Body of pancreas (tissue), 4 donors: ENCODE measurements at regions not wholly inside any gene's neighbourhood (a gene's known extent, or its start where the extent isn't known, plus 50 kb on each side); places are given as distances from the start of the nearest gene placed in this dataset.

Experiments used
- ATAC-seq: fragments of 150-250 bp; one replicate; pipeline ENCODE4 v1.9.1; 2016
- DNase-seq, 4 donors: peaks; one replicate each; pipeline ENCODE4 v3.0.0-alpha.2; 2019
- H3K27ac ChIP-seq, 4 donors: fragments of 200-600 bp; sonication (generic); 1 replicate in 3 of 4; 2 replicates in 1 of 4; pipeline versions ENCODE4 v1.5.1 to v1.6.1; 2016 to 2019; ENCODE audit warnings: mild to moderate bottlenecking in 1 of 4, mixed read lengths in 1 of 4, moderate library complexity in 1 of 4
- H3K27me3 ChIP-seq, 2 donors: fragments of 200-600 bp; sonication (generic); one replicate each; pipeline ENCODE4 v1.6.0; 2016; ENCODE audit warnings: mild to moderate bottlenecking in 1 of 2
- H3K36me3 ChIP-seq, 2 donors: fragments of 200-600 bp; sonication (generic); replicated peaks in 1 of 2; 2 replicates each; pipeline ENCODE4 v1.5.1; 2016; ENCODE audit warnings: low read depth in 2 of 2; ENCODE audit not compliant: insufficient read depth in 1 of 2
- H3K4me1 ChIP-seq: fragments of 200-600 bp; sonication (generic); one replicate; pipeline ENCODE4 v1.6.0; 2016
- H3K4me3 ChIP-seq, 2 donors: fragments of 200-600 bp; sonication (generic); 1 replicate in 1 of 2; 2 replicates in 1 of 2; pipeline ENCODE4 v1.5.1; 2016 to 2019
- H3K9me3 ChIP-seq, 3 donors: fragments of 200-600 bp; sonication (generic); 1 replicate in 2 of 3; 2 replicates in 1 of 3; pipeline ENCODE4 v1.5.1; 2016
- CTCF ChIP-seq, 7 experiments: fragments of 450-650 bp in 4 of 7; fragments of 200-600 bp in 3 of 7; sonication (generic) in 3 of 7; IDR thresholded peaks; one replicate each; pipeline ENCODE4 v1.5.1; 2016 to 2019; ENCODE audit warnings: antibody characterized with exemption in 7 of 7
- POLR2A ChIP-seq, 3 donors: fragments of 450-650 bp; IDR thresholded peaks; one replicate each; pipeline ENCODE4 v1.6.1; 2016; ENCODE audit warnings: antibody characterized with exemption in 3 of 3, mild to moderate bottlenecking in 2 of 3
- WGBS, 2 donors: methylation state at CpG; one replicate each; pipeline ENCODE4 v1.1.5; 2017; 5-methylcytosine and 5-hydroxymethylcytosine counted together
- intact Hi-C: fragments of 100-400 bp; cut with DNase I; formaldehyde crosslinking; loops from one replicate; pipeline ENCODE4 v1.15.1; 2023

DNA sequence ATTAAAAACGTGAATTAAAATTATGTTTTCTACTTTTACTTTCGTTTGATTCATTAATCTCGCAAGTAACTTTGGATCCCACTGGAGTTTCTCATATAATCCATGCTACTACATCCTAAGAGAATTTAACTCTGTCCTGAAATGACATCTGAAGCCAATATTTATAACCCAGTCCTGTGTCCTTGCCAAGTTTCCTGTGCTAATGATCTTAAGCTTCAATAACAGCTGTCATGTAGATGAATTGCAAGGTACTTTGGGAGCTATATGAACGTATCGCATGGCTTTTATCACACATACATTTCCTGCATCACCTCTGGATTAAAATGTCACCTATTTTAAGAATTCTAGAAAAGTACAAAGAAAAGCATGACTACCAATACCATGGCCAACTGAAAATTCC, 833.8 kb upstream of the CITED2 start:
- no peaks in the 10 kb centered on the region for H3K27me3 ChIP-seq
- no peaks in the 10 kb centered on the region for H3K4me1 ChIP-seq
- no peak for ATAC-seq
- no peak overlapping the region for H3K4me3 ChIP-seq
- no peaks in the 10 kb centered on the region for H3K36me3 ChIP-seq
- no peaks in the 10 kb centered on the region for H3K9me3 ChIP-seq
- H3K27ac ChIP-seq = no peak overlapping the region
- intact Hi-C loops = no loop called here
- no peak for DNase-seq
- 44 to 61% methylated on average over 5 of the region's 5 CpGs for WGBS, 2 donors
- no peak for TF ChIP-seq CTCF (IDR thresholded peaks at IDR 0.05)
- TF ChIP-seq POLR2A (IDR thresholded peaks at IDR 0.05) = no peak

DNA sequence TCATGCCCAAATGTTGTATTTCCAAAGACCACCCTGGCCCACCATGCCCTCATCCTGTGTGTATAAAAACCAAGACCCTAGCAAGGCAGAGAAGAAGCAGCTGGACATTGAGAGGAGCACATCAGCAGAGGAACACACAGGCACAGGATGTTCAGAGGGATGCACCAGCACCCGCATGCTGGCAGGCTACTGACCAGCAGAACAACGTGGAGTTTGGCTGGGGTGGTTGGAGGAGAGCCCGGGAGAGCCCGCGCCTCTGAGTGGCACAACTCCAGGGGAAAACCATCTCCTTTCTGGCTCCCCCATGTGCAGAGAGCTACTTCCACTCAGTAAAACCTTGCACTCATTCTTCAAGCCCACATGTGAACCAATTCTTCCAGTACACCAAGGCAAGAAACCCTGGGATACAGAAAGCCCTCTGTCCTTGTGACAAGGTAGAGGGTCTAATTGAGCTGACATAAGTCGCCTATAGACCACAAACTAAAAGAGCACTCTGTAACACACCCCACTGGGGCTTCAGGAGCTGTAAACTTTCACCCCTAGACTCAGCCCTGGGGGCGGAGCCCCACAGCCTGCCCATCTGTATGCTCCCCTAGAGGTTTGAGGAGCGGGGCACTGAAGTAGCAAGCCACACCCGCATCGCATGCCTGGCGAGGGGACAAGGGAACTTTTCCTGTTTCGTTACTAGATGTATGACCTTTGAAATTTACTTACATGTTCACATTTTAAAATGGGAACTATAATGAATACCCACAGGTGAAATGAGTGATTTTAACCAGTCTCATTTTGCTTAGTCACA, 831.5 kb upstream of the CITED2 start:
- DNase-seq (no peak), ATAC-seq (no peak)
- Histone ChIP-seq H3K9me3 (no peaks in the 10 kb centered on the region), H3K27me3 (no peaks in the 10 kb centered on the region), H3K36me3 (no peaks in the 10 kb centered on the region), H3K4me3 (no peak overlapping the region), H3K27ac (no peak overlapping the region), H3K4me1 (no peaks in the 10 kb centered on the region)
- intact Hi-C loops = no loop called here
- 79 to 86% methylated on average over 11 to 12 of the region's 12 CpGs for WGBS, 2 donors
- TF ChIP-seq CTCF (IDR thresholded peaks at IDR 0.05) (no peak), POLR2A (IDR thresholded peaks at IDR 0.05) (no peak)

DNA sequence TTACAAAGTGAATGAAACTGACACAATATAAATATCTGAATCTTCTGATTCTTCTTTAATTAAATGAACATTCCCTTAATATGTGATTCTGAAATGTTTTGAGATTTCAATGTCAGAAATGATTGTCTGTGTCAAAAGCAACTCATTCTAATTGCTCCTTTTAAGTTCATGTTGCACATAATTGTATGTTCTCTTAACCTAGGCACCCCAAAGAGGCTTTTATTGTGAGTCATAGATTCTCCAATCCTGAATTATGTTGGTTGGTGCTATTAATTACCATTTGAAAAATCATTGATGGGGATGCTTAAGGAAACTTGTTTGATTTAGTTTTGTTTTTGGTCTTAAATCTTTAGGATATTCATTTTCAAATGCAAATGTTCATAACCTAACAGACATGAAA, 829.7 kb upstream of the CITED2 start:
- Histone ChIP-seq H3K9me3 (no peaks in the 10 kb centered on the region), H3K4me3 (no peak overlapping the region), H3K27ac (no peak overlapping the region), H3K4me1 (no peaks in the 10 kb centered on the region), H3K27me3 (no peaks in the 10 kb centered on the region), H3K36me3 (no peaks in the 10 kb centered on the region)
- intact Hi-C loops = no loop called here
- ATAC-seq (no peak), DNase-seq (no peak)
- TF ChIP-seq CTCF (IDR thresholded peaks at IDR 0.05) (no peak), POLR2A (IDR thresholded peaks at IDR 0.05) (no peak)

DNA sequence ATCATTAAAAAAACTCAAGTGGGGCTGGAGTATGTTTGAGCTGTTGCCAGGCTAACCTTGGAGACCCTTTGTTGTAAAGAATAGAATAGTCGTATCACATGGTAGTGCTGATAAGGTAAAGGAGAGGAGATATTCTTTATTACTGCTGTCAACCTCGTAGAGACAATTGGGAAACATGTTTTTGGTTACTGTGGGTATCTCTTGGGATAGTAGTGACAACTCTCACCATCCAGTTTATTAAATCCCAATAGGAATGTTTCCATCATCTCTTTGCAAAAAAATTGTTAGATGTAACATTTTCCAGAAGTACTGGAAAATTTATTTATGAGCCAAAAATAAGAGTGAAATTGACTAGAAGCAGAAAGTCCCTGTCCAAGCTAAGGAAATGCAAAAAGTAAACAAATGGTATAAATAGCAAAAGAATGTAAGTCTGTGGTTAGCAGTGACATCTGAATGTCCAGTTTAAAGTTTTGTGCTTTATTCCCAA, 829.3 kb upstream of the CITED2 start:
- WGBS, 2 donors = 37 to 38% methylated on average over 2 of the region's 2 CpGs
- Histone ChIP-seq H3K36me3 (no peaks in the 10 kb centered on the region), H3K9me3 (no peaks in the 10 kb centered on the region), H3K4me1 (no peaks in the 10 kb centered on the region), H3K27ac (no peak overlapping the region), H3K27me3 (no peaks in the 10 kb centered on the region), H3K4me3 (no peak overlapping the region)
- DNase-seq (no peak), ATAC-seq (no peak)
- TF ChIP-seq POLR2A (IDR thresholded peaks at IDR 0.05) (no peak), CTCF (IDR thresholded peaks at IDR 0.05) (no peak)
- intact Hi-C loops = no loop called here

DNA sequence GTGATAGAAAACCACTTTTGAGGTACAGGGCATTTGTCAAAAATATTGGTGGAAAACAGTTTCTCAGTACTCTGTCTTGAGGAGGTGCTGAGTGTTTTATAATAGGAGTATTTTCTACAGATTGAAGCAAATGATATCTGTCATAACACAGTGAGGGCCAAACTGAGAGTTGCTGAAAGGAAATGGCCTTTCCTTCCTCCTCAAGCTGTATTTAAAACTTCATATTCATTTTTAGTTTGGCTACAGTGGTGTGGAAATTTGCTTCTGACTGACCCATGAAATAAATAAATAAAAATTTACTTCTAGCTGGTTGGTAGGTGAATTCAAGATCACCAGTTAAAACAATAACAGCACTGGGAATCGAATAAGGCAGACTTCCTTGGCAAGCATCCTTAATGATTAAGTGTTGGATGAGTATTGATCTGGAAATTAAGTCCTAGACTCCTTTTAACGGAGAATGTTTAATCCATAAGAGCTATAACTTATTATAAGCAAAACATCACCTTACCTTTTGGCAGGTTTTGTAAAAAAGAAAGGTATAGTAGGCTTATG, 828.6 kb upstream of the CITED2 start:
- TF ChIP-seq CTCF (IDR thresholded peaks at IDR 0.05) (no peak), POLR2A (IDR thresholded peaks at IDR 0.05) (no peak)
- Histone ChIP-seq H3K4me1 (no peaks in the 10 kb centered on the region), H3K9me3 (no peaks in the 10 kb centered on the region), H3K27me3 (no peaks in the 10 kb centered on the region), H3K36me3 (no peaks in the 10 kb centered on the region), H3K4me3 (no peak overlapping the region), H3K27ac (no peak overlapping the region)
- intact Hi-C loops = no loop called here
- no peak for ATAC-seq
- no peak for DNase-seq
- WGBS, 2 donors = 38 to 41% methylated on average over 2 of the region's 2 CpGs
